GM21737 (cell line): ENCODE measurements at regions not wholly inside any gene's neighbourhood (a gene's known extent, or its start where the extent isn't known, plus 50 kb on each side); places are given as distances from the start of the nearest gene placed in this dataset.

Source experiments
- ATAC-seq: cut with Tn5 transposase; IDR thresholded peaks from one replicate; pipeline ENCODE4 v1.9.1; 2021; ENCODE audit warnings: mild to moderate bottlenecking, moderate library complexity; ENCODE audit not compliant: unreplicated experiment

DNA sequence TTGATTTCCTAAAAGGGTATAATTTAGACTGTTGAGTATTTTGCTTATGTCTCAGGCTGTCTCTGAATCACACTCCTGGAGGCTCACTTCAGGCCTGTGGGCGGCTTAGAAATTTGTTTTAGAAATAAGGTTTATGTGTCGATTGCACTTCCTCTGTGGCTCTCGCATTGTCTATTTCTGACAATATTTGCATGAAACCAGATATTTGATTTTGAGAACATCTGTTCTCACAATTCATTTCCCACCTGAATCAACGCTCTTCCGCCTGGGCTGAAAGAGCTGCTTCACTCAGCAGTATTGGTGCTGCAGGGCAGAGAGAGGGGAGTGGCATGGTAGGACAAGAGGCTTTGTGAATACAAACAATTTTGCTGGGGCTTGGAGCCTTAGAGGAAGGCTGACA lies 262.0 kb downstream of the ADRA2A start:
- peak; percentile 87 for ATAC-seq

DNA sequence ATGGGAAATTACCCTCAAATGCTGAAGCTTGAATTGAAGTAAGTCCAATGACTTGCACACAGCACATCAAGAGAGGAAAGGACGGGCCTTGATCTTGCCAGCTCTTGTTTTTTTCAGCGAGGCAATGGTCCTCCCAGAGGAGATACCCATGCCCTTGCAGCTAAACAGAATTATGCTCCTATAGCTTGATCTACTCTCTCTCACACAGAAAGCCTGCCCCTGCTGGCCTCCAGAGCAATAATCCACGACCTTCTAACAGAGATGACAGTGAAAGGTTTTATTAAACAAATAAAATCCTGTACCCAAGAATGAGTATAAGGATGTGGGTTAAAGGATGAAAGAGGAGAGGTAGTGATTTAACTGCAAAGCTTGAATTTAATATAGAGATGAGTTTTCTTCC lies 268.0 kb downstream of the ADRA2A start:
- no peak for ATAC-seq

DNA sequence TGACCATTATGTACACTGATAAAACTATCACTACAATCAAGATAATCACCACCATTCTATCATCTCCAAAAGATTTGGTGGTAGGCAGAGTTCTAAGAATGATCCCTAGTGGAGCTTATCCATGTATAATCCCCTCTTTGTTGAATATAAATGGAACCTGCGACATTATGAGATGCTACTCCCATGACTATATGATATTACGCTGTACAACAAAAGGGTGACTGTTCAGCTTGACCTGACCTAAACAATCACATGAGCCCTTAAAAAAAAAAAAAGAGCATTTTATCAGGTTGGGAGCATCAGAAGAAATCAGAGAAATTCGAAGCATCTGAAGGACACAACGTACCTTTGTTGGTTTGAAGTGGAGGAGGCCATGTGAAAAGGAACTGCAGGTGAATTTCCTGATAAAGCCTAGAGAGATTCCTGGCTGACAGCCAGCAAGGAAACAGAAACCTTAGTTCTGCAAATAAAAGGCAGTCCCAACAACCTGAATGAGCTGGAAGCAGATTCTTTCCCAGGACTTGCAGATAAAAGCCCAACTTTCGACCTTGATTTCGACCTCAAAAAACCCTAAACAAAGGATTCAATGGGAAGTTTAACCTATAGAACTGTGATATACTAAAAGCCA lies 270.7 kb downstream of the ADRA2A start:
- ATAC-seq, result no peak

DNA sequence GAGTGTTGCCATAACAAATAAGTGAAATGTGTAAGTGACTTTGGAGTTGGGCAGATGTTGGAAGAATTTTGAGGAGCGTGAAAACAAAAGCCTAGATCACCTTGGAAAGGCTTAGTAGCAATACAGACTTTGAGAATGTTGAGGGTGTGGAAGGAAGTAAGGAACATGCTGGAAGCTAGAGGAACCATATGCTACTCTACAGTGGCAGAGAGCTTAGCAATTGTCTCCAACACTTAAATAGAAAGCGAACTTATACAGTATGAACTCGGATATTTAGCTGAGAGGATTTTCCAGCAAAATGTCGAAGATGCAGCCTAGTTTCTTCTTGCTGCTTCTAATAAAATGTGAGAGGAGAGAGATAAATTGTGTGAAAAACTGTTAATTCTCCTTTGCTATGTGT lies 271.2 kb downstream of the ADRA2A start:
- ATAC-seq, result no peak

DNA sequence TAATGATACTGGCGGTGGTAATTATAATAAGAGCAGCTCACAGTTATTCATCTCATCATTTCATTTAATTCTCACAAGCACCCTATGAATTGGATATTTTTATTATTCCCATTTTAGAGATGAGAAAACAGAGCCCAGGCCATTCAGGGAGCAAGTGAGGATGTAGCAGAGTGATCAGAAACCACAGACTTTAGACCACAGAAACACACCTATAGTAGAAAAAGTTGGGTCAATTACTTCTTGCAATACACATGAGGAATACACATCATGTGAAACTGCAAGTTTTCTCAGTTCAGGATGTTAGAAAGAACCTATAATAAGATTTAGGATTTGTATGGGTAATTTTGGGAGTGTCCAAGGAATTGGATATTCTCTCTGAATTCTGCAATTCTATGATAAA lies 278.0 kb downstream of the ADRA2A start:
- no peak for ATAC-seq

DNA sequence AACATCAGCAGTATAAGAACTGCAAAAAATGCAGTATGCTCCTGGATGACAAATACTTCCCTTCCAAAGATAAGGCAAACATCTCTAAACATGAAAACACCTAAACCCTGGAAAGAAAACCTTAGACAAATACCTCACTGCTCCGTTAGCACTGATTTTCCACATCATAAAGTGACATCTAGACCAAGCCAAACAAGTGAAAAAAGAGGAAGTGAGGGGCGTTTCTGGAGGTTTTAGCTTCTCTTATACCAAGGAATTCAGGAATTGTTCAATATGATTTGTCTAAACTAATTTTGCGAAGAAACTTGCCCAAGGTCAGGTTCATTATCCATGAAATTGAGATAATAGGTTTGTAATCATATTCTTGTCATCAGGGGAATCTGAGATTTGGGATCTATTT lies 279.7 kb downstream of the ADRA2A start:
- ATAC-seq, result no peak

DNA sequence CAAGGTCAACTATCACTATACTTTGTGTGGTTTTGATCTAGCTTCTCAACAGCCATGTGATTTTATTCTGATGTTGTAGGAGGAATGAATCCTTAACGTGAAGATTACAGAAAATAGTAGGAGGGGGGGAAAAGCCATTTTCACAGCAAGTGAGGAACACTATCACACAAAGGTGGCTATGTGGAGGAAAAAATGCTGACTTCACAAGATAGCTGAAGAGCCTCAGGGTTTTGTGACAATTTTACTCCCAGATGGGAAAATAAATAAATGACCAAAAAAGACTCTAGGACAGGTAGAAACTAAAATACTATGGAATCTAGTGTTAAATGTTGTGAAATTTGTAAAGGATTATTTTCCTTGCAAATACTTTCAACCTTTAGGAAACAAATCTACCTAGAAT lies 281.0 kb downstream of the ADRA2A start:
- ATAC-seq, result no peak

DNA sequence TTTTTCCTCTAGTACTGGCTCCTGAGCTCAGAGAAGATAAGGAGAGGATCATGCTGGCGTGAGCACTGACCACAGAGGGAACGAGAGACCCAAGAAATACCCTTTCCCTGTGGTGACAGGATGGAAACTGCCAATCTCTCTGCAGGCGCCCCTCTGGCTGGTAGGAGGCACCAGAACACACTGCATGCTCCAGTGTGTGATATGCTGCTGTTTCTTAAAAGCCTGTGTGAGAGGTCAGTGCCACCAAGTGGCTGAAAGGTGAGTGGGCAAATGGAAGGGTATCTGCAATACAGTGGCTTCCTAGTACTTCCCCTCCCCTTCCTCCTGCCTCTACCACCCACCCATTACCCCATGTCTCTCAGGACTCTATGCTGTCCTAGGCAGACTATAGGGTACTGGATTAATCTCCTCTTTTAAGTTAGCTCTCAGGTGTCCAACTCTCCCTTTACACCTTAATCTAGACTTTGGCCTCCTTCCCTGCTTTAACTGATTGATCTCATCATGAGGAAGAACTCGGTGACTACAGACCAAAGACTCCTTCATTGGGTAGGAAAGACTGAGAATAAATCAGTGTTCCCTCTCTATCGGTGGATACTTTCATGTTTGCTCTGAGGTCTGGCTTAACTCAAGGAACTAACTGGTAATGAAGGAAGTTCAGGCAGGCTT lies 283.6 kb downstream of the ADRA2A start:
- peak; percentile 86 for ATAC-seq

DNA sequence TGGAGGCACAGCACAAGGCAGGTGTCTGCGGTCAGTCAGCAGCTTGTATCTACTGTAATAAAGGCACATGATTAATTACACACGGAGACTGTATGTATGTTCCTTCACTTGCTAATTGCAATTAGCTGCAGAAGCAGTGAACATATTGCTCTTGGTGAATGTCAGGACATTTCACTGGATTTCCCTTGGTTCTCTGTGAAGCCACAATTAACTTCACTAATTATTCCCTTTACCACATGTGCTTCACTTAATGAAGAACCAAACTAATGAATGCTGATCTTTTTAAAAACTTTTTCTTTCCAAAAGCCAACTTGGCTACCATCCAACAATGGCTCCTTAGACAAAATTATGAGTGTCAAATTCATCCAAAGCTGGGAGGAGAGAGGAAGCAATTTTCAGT lies 290.7 kb downstream of the ADRA2A start:
- ATAC-seq, result no peak

DNA sequence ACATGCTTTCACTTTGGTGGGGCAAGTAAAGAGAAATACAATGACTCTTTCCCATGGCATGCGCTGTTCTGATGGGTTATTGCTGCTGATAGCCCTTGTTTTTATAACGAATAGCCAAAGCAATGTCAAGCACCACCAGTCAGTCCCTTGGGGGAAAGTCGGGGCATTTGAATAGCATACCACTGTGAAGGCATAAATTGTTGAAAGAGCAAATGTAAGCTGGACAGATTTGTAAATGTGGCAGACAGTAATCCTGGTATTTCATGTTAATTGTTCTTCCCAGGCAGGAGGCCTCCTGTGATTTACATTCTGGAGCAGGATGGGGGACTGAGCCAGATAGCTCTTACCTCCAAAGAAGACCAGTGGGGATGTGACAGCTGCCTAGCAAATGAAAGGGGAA lies 293.3 kb downstream of the ADRA2A start:
- ATAC-seq, result no peak

DNA sequence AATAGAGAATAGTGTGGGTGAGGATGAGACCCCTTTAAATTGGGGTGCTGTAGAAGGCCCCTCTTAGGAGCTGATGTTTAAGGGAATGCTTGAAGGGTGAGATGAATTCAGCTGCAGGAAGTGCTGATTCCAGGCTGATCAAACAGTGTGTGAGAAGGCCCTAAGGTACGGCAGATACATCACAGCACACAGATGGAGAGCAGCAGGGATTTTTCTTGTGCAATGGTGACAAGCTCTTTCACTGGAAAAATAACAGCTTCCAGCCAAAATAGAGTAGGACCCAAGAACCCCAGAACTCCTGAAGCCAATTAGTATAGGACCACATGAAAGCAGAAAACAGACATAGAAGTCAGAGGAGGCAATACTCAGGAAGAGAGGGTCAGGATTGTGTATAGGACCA lies 296.9 kb downstream of the ADRA2A start:
- ATAC-seq, result no peak

DNA sequence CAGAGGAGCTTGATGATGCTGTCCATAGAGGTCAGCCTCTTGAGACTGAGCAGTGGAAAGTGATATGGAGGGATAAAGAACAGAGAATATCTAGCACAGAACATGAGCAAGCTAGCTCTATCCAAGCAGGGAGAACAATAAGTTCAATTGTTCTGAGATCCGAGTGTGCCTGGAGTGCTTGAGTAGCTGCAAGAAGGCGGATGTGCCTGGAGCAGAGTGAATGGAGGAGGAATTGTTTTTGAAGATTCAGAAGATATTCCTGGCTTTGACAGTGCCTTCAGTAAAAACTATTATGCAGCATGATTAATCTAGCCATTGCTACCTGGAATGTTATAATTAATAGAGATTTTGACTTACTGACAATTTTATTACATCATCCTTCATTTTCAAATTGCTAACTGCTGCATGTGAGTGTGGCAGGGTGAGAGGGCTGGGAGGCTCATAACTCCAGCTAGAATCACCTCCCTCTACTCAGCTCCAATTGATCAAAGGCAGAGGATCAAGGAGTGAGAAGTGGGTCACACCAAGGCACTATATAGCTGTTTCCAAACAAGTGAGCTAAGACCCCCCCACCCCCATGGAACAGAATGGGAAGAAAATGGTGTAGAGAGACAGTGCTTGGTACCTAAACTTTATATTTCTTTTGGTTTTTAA lies 302.8 kb downstream of the ADRA2A start:
- ATAC-seq, result no peak

DNA sequence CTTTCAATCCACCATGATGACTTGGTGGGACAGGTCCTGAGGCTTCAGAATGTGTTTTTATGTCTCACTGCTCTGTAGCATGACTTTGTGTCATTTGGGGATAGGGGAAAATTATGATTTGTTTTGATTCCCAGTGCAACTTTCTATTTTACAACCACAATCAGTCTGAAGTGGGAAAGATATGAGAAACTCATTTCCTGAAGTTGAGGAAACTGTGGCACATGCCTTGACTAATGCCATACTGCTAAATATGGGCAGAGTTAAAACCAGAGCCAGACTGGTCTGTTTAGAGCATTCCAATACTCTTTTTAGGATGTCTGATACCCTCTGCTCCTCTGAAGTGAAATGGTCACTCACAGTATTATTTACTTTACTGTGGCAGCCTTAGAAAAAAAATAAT lies 307.7 kb downstream of the ADRA2A start:
- ATAC-seq, result no peak

DNA sequence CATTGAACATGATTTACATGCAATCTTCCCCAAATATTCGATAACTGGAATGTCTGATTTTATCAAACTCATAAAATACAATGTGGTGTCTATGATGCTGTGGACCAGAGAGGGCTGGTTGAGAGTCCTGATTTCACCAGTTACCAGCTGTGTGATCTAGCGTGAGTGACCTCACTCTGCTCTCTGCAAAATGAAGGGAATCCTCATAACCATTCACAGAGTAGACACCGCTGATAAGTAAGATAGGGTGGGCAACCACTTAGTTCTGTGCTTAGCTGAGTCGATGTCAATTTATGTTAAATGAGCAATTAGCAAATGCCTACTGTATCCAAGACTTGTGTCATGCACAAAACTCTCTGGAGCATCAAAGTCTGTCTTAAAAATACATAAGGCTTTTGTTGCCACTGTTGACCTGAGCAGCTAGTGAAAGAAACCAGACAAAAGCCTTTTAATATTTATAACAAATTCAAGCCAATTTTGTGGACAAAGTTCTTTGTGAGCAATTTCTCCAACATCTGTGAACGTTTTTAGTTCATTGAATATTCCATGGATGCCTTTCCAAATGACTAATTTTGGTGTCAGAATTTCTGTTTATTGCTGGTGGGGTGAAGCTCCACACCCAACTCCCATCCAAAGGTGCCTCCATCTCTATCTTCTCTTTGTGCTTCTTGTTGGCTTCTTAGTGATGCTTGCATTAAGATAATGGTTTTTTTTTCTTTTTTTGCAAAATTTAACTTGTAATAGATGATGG lies 314.2 kb downstream of the ADRA2A start:
- ATAC-seq, result no peak

DNA sequence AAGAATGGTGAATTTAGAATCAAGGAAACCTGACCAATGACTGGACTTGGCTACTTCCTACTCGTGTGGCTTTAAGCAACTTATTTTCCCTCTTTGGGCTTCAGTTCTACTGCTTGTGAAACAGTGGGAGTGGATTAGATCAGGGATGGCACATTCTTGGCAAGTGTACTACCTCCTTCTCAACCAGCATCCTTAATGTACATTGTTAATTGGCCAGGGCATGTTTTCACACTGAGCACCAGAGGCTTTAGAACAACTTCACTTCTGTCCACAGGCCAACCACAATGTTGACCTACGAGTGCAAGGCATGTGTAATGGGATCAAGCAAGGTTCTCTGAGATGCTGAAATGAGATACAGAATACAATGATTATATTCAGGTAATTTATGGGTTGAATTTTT lies 315.3 kb downstream of the ADRA2A start:
- no peak for ATAC-seq

DNA sequence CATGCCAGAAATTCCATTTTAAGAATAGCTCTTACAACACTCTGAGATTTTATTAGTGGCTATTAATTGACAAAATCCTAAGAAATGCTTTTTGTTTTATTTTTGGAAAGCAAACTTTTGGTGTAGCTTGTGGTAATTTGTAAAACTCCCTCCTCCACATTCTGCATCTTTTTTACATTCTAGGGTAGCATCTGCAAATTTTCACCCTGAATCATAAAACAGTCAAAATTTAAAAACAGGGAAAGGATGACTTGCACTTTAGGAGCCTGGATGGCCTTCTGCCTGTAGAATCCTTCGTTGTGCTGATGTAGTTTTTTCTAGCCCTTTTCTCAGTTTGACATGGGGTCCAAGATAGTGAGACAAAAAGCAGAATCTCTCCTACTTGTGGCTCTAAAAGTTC lies 316.1 kb downstream of the ADRA2A start:
- no peak for ATAC-seq

DNA sequence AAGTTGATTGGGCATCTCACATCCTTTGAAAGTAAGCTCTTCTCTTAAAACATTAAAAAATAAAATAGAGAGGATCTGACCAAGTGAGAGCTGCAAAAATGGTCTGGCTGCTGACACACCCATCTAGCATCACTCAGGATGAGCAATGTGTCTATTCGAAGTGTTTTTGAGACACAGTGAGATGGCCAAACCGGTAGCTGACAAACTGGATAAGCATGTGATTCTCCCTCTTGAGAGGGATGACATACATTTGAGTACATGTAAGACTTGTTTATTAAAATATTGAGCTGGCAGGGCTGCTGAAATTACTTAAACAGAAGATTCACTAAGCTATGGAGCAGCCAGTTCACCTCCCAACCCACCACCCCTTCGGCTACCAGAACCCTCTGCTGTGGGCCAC lies 333.9 kb downstream of the ADRA2A start:
- no peak for ATAC-seq

DNA sequence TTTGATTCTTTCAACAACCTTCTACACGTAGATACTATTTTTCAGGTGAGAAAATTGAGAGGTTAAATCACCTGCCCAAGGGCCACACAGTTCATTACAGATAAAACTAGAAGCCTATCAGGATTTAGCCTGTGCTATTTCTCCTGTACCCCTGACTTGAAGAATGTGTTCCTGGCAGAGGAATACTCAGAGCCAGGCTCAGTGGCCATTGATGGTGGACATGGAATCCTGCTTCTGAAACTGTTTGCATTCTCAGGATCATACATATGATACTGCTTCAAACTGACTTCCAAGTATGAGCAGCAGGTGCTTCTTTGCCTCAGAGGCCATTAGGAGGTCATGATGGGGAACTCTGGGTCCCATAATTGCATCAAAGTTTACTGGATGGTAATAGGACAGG lies 348.6 kb downstream of the ADRA2A start:
- no peak for ATAC-seq

DNA sequence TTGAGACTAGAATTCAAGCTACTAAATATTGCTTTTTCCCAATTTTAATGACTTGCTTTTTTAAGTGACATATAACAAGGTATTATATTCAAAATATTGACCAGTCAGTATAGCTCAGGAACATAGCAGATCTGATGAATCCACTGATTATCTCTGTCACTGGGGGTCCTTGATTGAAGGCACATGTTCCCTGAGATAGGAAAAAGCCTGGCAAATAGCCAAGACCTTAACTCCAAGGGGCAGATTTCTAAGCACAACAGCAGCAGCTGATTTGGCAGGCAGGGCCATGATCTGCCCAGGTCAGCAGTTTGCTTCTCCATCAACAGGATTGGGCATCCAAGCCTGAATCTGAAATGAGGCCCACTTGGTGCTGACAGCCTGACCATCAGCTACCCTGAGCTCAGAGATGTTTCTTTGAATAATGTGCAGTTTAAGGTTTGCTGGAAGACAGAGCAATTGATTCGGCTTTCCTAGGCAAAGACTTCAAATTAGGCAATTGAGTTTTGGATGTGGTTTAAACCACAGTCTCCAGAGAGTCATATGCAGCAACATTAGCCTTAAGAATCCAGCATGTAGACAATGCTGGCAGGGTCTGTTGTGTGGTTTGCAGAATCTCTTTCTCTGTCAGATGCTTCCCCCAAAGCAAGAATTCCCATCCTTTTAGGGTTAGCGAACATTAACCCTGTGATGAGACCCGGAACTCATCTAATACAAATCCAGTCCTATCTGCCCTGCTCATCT lies 352.6 kb downstream of the ADRA2A start:
- no peak for ATAC-seq

DNA sequence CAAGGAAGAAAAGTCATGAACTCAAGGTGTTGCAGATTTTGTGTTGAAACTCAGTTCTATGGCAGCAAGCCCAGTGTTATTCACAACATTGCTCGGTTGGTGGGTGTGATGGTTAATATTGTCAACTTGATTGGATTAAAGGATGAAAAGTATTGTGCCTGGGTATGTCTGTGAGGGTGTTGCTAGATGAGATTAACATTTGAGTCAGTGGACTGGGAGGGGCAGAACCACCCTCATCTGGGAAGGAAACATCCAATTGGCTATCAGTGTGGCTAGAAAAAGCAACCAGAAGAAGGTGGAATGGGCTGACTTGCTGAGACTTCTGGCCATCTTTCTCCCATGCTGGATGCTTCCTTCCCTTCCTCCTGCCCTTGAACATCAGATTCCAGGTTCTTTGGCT lies 353.2 kb downstream of the ADRA2A start:
- ATAC-seq, result no peak

DNA sequence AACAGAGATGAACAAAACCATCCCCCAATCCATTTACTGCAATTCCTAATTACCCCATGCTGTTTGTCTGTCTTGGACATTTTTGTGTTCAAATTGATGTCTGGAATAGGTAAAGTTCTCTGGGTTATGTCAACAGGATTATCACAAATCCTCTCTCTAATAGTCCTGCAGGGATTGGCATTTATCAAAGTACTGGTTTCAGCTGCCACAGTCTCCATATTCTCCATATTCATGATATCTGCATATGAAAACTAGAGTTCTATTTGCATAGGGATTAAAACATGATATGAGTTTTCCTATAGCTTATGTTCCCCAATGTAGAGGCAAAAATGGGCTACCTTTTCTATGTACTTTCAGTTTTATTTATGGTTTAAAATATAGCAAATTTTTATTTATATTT lies 355.8 kb downstream of the ADRA2A start:
- ATAC-seq, result no peak
